ENCODE measurements at regions not wholly inside any gene's neighbourhood (a gene's known extent, or its start where the extent isn't known, plus 50 kb on each side); places are given as distances from the start of the nearest gene placed in this dataset.

DNA sequence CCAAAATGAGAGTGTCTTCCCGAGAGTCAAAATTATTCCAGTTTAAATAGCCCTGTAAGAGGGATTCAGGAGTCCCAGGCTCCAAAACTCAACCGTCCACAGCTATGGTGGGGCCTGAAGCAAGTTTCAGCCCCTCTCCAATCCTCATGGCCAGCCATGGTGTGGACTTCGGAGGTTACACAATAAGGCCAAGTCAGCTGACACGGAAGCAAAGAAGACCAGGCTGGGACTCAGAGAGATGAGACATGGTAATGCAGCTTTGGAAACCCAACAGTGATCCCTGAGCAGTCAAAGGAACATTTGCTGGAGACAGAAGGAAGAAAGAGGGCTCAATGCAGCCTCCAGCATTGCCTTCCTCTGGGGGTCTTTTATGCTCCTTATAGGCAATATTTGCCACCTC lies 324.6 kb upstream of the TLE3 start:
- TF ChIP-seq POLR2AphosphoS5 (IDR thresholded peaks at IDR 0.05; ENCODE audit: borderline replicate concordance, low read depth, low read length) (no peak), EZH2 (IDR thresholded peaks at IDR 0.05) (no peak)

Measured in SK-N-MC (cell line).